ENCODE measurements at regions not wholly inside any gene's neighbourhood (a gene's known extent, or its start where the extent isn't known, plus 50 kb on each side); places are given as distances from the start of the nearest gene placed in this dataset.

GRCh38 chr5:117161718-117162335 lies 587.2 kb upstream of the SEMA6A start:
- intact Hi-C loops (cut with micrococcal nuclease; ENCODE audit: unreplicated experiment) (no loop called here), in situ Hi-C loops (cut with MboI) (no loop called here)
- ChIA-PET POLR2A (no interaction called here), RAD21 (ENCODE audit: unreplicated experiment) (no interaction called here), CTCF (no interaction called here), SMC1A (ENCODE audit: uncharacterized antibody, unreplicated experiment) (interaction anchor here (1.5 to 1.7 kb wide), 2 partner anchors 12 to 31 kb away, joined by 3 to 4 read pairs; no protein-coding TSS in a partner anchor)
- no peak overlapping the region for H3K9ac ChIP-seq (ENCODE audit: control insufficient read depth, insufficient read depth, low read length)
- no peak overlapping the region for H2AFZ ChIP-seq (ENCODE audit: control insufficient read depth, low read depth, low read length)
- WGBS (ENCODE audit: insufficient coverage, insufficient replicate concordance, low lambda C conversion rate, missing lambda C conversion rate): 16% methylated on average over 7 of the region's 7 CpGs
- H3K79me2 ChIP-seq (ENCODE audit: control insufficient read depth, insufficient read depth, low read length): no peaks in the 10 kb centered on the region
- no peaks in the 10 kb centered on the region for H3K27me3 ChIP-seq (replicated peaks in 1 of 2; ENCODE audit: control insufficient read depth in 2 of 2, insufficient read depth in 2 of 2, low read length in 1 of 2)
- FAIRE-seq (no peak), DNase-seq (ENCODE audit: low read depth, low spot score) (no peak), ATAC-seq (no peak)
- no peak overlapping the region for H3K4me2 ChIP-seq (ENCODE audit: control insufficient read depth, insufficient read depth)
- BruUV-seq (replicated peaks): no TSS peak
- H3K4me1 ChIP-seq (ENCODE audit: control insufficient read depth, insufficient read depth, low read length): no peaks in the 10 kb centered on the region
- H3K27ac ChIP-seq (ENCODE audit: control insufficient read depth, insufficient read depth): no peak overlapping the region
- no peaks in the 10 kb centered on the region for H4K20me1 ChIP-seq (ENCODE audit: control insufficient read depth, insufficient read depth)
- H3K36me3 ChIP-seq (ENCODE audit: control insufficient read depth in 2 of 2, insufficient read depth in 2 of 2, low read length in 1 of 2): no peaks in the 10 kb centered on the region
- no peak overlapping the region for H3K4me3 ChIP-seq
- no peaks in the 10 kb centered on the region for H3K9me3 ChIP-seq (replicated peaks; ENCODE audit: control insufficient read depth, insufficient read depth, low read length)
- no peak for TF ChIP-seq FOXK2 (IDR thresholded peaks at IDR 0.05)
- no peak for TF ChIP-seq NFXL1 (IDR thresholded peaks at IDR 0.05; ENCODE audit: borderline replicate concordance)
- TF ChIP-seq, protein P1, sequence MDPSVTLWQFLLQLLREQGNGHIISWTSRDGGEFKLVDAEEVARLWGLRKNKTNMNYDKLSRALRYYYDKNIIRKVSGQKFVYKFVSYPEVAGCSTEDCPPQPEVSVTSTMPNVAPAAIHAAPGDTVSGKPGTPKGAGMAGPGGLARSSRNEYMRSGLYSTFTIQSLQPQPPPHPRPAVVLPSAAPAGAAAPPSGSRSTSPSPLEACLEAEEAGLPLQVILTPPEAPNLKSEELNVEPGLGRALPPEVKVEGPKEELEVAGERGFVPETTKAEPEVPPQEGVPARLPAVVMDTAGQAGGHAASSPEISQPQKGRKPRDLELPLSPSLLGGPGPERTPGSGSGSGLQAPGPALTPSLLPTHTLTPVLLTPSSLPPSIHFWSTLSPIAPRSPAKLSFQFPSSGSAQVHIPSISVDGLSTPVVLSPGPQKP (IDR thresholded peaks at IDR 0.05; ENCODE audit: low read depth, low read length): no peak
- no peak for TF ChIP-seq NR2F1 (conservative IDR thresholded peaks at IDR 0.05)
- TF ChIP-seq RAD51 (IDR thresholded peaks at IDR 0.05): no peak
- no peak for TF ChIP-seq ZBTB40 (IDR thresholded peaks at IDR 0.05; ENCODE audit: borderline replicate concordance)
- TF ChIP-seq, protein P2, sequence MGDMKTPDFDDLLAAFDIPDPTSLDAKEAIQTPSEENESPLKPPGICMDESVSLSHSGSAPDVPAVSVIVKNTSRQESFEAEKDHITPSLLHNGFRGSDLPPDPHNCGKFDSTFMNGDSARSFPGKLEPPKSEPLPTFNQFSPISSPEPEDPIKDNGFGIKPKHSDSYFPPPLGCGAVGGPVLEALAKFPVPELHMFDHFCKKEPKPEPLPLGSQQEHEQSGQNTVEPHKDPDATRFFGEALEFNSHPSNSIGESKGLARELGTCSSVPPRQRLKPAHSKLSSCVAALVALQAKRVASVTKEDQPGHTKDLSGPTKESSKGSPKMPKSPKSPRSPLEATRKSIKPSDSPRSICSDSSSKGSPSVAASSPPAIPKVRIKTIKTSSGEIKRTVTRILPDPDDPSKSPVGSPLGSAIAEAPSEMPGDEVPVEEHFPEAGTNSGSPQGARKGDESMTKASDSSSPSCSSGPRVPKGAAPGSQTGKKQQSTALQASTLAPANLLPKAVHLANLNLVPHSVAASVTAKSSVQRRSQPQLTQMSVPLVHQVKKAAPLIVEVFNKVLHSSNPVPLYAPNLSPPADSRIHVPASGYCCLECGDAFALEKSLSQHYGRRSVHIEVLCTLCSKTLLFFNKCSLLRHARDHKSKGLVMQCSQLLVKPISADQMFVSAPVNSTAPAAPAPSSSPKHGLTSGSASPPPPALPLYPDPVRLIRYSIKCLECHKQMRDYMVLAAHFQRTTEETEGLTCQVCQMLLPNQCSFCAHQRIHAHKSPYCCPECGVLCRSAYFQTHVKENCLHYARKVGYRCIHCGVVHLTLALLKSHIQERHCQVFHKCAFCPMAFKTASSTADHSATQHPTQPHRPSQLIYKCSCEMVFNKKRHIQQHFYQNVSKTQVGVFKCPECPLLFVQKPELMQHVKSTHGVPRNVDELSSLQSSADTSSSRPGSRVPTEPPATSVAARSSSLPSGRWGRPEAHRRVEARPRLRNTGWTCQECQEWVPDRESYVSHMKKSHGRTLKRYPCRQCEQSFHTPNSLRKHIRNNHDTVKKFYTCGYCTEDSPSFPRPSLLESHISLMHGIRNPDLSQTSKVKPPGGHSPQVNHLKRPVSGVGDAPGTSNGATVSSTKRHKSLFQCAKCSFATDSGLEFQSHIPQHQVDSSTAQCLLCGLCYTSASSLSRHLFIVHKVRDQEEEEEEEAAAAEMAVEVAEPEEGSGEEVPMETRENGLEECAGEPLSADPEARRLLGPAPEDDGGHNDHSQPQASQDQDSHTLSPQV (IDR thresholded peaks at IDR 0.05): no peak
- TF ChIP-seq ZBED1 (IDR thresholded peaks at IDR 0.05; ENCODE audit: borderline replicate concordance): no peak
- no peak for TF ChIP-seq SP1 (IDR thresholded peaks at IDR 0.05; ENCODE audit: low read depth, low read length)
- TF ChIP-seq MXI1 (IDR thresholded peaks at IDR 0.05; ENCODE audit: low read depth, low read length): no peak
- no peak for TF ChIP-seq RAD21 (IDR thresholded peaks at IDR 0.05; ENCODE audit: insufficient read depth, low read depth, low read length)
- no peak for TF ChIP-seq CREM (IDR thresholded peaks at IDR 0.05; ENCODE audit: low read depth)

All from GM12878 (cell line).